ENCODE measurements at regions not wholly inside any gene's neighbourhood (a gene's known extent, or its start where the extent isn't known, plus 50 kb on each side); places are given as distances from the start of the nearest gene placed in this dataset.
A peak's percentile ranks its signal among the peaks of the same experiment; 100 is the strongest.

DNA sequence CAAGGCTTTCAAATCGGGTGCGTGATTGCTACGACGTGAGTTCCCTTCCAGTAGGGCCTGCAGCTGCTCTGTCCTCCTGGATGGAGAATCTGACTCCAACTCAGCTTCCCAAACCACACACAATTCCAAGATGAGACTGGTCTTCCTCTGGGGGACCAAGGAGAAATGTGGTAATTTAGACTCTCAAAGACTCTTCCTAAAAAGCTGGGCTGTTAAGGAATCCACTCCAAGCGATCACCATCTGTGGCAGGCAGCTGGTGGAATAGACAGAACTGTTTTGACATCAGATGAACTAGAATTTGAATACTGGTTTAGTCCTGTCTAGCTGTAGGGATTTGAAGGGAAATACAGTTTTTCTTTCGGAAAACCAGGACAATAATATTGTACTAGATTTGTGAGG lies 130.7 kb upstream of the KLF4 start:
- no peak for DNase-seq

GRCh38 chr9:107615321-107615720 lies 125.8 kb upstream of the KLF4 start:
- DNase-seq: peak; percentile 98

DNA sequence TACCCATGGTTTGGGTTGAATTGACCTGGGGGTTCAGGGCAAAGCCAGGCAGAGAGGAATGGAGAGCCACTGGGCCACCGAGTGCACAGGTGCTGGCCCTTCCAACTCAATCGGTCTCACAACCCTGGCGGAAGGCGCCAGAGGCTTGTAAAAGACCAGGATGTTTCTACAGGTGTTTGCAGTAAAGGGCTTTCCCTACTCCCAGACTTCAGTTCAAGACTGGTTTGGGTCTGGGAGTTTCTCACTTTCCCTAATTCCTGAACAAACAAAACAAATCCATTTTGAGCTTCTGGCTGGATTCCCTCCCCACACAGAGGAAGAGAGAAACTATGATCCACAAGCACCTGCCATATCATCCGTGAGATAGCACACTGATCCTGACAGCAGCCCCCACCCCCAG lies 125.2 kb upstream of the KLF4 start:
- no peak for DNase-seq

GRCh38 chr9:107613321-107613720 lies 123.8 kb upstream of the KLF4 start:
- no peak for DNase-seq

DNA sequence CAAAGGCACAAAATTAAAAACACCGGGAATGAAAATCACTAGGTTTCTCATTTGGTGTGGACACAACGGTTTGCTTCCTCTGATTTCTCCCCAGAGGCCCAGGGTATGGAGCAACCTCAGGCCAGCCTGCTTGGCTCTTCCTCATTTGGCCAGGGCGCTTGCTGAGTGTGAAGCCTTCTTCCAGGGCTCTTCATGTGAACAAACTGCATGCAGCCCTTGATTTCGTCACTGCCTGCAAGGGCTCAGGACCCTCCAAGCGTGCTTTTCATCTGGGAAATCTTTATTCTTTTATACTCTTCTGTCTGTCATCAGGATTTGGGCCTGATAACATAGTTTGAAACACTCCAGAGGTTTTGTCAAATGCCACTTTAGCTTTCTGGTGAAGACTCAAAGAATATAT lies 122.6 kb upstream of the KLF4 start:
- DNase-seq: peak; percentile 78

DNA sequence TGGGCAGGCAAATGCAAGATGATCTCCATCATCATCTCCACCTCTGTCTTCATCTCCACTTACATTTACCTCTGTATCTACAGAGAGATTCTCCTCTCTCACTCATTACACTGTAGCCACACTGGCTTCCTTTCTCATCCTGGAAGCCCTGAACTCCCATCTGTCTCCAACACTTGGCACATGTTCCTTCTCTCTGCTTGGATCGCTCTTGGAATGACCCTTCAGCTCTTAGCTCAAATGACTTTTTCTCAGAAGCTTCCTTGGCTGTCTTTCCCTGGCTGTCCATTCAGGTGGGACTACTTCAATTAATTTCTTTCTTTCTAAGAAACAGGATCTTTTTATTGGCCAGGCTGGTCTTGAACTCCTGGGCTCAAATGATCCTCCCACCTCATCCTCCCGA lies 120.0 kb upstream of the KLF4 start:
- DNase-seq: no peak

DNA sequence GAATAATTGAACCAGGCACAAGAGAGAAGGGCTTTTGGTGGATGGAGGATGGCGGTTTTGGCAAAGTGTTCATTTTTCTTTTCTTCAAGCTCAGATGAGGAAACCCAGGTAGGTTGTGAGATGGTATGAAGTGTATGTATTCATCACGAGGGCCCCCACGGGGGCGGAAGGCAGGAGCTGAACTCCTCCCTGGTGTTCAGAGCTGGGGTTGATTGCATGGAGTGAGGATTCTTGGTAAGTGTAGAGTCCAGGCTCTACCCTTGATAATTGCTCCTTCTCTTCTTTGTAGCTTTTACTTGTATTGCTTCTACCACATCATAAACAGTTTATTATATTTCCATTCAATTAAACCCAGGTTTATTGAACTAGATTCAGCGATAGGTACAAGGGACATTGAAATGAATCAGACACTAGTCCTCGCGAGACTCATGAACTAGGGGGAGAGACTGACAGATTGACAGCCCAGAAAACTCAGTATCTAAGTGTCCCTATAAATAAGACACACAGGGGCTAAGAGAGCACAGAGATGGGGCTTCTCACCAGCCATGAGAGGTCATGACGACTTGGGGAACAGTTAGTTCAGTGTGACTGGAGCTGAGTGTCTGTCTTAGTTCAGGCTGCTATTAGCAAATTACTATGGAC lies 116.7 kb upstream of the KLF4 start:
- DNase-seq: no peak

DNA sequence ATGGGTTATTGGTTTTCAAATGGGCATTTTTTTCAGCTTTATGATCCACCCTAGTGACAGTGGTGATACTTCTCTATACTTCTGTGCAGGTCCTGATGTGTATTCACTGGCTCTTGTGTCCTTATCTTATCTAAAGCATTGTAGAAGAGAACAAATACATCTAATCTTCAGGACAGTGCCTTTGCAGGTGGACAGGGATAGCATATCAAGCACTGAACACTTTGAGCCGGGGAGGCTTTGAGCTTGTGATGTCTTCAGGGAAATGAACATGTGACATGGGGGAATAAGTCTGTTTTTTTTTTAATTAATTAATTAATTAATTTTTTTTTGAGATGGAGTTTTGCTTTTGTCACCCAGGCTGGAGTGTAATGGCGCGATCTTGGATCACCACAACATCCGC lies 115.5 kb upstream of the KLF4 start:
- DNase-seq: no peak

GRCh38 chr9:107603281-107603680 lies 113.7 kb upstream of the KLF4 start:
- DNase-seq: no peak

- DNase-seq: no peak
These were observed 110.5 kb upstream of the KLF4 start for GRCh38 chr9:107600060-107600573.

- no peak for DNase-seq
These were observed 108.2 kb upstream of the KLF4 start for GRCh38 chr9:107597743-107598217.

DNA sequence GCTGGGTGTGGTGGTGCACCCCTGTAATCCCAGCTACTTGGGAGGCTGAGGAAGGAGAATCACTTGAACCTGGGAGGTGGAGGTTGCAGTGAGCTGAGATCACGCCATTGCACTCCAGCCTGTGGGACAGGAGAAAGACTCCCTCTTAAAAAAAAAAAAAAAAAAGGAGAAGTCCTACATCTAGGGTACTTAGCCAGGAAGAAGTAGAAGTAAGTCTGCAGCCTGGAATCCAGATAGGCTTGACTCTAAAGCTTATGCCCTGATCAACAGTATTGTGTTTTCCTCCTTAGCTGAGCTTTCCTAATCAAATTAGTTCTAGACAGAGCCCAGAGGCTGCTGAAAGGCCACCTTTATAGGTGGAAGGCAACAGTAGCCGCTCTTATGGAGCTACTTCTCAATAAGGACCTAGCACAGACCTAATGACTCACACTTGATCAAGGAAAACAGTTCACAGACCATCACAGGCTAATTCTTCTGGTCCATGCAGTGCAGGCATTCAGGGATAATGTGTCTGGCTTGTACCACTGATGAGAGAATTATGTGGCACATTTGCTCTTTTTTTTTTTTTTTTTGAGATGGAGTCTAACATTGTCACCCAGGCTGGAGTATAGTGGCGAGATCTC lies 105.5 kb upstream of the KLF4 start:
- DNase-seq: no peak

- DNase-seq: no peak
These were observed 103.8 kb upstream of the KLF4 start for GRCh38 chr9:107593224-107593870.

GRCh38 chr9:107592424-107592823 lies 102.9 kb upstream of the KLF4 start:
- no peak for DNase-seq

DNA sequence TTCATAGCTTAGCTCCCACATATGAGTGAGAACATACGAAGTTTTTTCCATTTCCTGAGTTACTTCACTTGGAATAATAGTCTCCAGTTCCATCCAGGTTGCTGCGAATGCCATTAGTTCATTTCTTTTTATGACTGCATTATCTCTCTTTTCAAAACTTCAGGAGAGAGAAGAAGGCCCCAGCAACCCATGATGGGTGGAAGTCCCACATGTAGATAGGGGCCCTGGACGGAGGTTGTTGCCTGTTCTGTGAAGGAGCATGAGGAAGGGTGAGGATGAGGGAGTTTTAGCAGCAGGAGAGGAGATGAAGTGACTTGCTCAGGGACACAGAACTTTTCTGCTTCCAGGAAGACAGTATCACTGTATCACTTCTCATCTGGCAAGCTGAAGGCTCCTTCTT lies 102.2 kb upstream of the KLF4 start:
- no peak for DNase-seq

- DNase-seq: no peak
These were observed 98.8 kb upstream of the KLF4 start for GRCh38 chr9:107588393-107588792.

DNA sequence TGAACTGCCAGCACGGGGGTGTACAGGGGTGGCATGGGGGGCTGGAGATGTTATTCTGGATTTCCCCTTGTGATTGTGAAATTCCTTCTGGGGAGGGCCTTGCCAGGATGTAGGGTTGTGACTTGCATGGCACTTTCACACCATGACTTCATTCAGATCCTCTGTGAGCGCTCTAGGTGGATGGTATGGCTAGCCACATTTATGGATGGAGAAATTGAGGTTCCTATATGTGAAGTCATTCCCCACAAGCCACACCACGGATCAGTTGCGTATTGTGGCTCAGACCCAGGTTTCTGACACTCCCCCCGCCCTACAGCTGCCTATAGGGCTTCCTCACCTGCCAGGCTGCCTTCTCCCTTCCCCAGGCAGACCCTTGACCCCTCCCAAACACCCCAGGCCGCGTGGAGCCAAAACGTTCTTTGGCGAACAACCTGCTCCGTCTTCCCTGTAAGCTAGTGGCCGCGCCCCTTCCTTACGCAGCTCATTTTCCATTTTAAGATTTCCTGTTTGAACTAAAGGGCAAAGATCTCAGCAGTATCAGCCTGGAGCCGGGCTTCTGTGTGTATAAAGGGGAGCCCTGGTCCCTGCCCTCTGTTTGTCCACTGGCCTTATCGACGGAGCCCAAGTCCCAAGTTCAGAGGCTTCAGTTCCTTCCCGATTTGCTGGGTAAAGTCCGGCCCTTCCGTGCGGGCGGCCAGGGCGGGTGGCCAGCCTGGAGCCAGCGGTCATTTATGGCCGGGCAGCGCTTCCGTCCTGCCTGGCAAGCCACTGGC lies 97.8 kb upstream of the KLF4 start:
- DNase-seq: no peak

GRCh38 chr9:107586493-107586892 lies 96.9 kb upstream of the KLF4 start:
- no peak for DNase-seq

- no peak for DNase-seq
These were observed 95.9 kb upstream of the KLF4 start for GRCh38 chr9:107585465-107585864.

DNA sequence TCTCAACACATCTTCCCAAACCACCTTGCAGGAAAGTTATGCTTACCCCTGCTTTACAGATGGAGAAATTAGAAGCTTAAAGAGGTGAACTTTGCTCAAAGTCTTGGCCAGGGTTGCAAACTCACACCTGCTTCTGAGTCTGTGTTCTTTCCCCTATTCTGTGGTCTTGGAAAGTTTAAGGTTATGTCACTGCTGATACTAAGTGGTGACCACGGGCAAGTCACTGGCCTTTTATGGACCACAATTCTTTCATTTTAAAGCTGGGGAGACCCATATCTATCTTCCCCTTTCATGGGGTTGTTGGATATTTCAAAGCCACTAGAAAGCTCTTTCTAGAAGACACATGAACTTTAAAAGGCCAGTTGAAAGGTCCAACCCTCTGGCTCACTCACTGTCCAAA lies 95.4 kb upstream of the KLF4 start:
- no peak for DNase-seq

GRCh38 chr9:107584186-107584585 lies 94.6 kb upstream of the KLF4 start:
- no peak for DNase-seq

- no peak for DNase-seq
These were observed 87.7 kb upstream of the KLF4 start for GRCh38 chr9:107577140-107577776.

GRCh38 chr9:107571148-107571547 lies 81.6 kb upstream of the KLF4 start:
- DNase-seq: no peak
